ENCODE measurements at regions not wholly inside any gene's neighbourhood (a gene's known extent, or its start where the extent isn't known, plus 50 kb on each side); places are given as distances from the start of the nearest gene placed in this dataset.

DNA sequence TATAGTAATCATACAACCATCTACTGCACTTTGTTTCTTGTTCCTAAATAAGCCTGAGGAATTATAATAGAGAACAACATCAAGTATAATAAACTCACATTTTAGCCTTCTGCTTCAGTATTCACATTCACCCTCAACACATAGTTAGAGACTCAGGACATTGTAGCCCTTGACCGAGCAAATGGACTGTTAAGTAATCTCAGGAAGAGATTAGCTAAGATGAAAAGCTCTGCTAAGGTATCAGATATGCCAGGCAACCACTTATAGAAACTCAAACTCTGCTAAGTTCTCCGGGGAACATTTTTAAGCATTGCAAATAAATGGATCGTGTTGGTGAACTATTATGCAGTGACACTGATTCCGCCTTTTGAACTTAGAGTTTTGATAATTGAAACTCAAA lies 252.0 kb downstream of the DTWD2 start:
- no peak overlapping the region for H3K9ac ChIP-seq (ENCODE audit: extremely low read depth, insufficient read length, low read length)
- H3K79me2 ChIP-seq (ENCODE audit: insufficient read depth, low read length) = no peaks in the 10 kb centered on the region
- no peak for DNase-seq
- no peak overlapping the region for H3K4me3 Mint-ChIP-seq
- H3K27ac Mint-ChIP-seq = no peak overlapping the region
- TF ChIP-seq, protein P1, sequence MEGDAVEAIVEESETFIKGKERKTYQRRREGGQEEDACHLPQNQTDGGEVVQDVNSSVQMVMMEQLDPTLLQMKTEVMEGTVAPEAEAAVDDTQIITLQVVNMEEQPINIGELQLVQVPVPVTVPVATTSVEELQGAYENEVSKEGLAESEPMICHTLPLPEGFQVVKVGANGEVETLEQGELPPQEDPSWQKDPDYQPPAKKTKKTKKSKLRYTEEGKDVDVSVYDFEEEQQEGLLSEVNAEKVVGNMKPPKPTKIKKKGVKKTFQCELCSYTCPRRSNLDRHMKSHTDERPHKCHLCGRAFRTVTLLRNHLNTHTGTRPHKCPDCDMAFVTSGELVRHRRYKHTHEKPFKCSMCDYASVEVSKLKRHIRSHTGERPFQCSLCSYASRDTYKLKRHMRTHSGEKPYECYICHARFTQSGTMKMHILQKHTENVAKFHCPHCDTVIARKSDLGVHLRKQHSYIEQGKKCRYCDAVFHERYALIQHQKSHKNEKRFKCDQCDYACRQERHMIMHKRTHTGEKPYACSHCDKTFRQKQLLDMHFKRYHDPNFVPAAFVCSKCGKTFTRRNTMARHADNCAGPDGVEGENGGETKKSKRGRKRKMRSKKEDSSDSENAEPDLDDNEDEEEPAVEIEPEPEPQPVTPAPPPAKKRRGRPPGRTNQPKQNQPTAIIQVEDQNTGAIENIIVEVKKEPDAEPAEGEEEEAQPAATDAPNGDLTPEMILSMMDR (conservative IDR thresholded peaks at IDR 0.05) = no peak
- H3K23ac ChIP-seq (ENCODE audit: insufficient read length, low read depth, low read length) = no peak overlapping the region
- no peak overlapping the region for H3K14ac ChIP-seq (ENCODE audit: insufficient read depth, low read length)
- no peak overlapping the region for H3K4me2 ChIP-seq (ENCODE audit: insufficient read depth, insufficient read length, low read length)
- H3K23me2 ChIP-seq (ENCODE audit: insufficient read length, low read depth, low read length, poor library complexity, severe bottlenecking) = no peaks in the 10 kb centered on the region
- H3K9me3 Mint-ChIP-seq = peaks cover 12 to 18% of the 10 kb centered on the region in 2 experiments
- H2AK5ac ChIP-seq (ENCODE audit: insufficient read length, low read length) = no peak overlapping the region
- H2BK5ac ChIP-seq (ENCODE audit: insufficient read length, low read length) = no peak overlapping the region
- no peak overlapping the region for H2AFZ ChIP-seq (ENCODE audit: low read length)
- no peak overlapping the region for H2BK12ac ChIP-seq (ENCODE audit: insufficient read length, low read depth, low read length)
- no peak overlapping the region for H2BK20ac ChIP-seq (ENCODE audit: low read depth, low read length, poor library complexity, severe bottlenecking)
- no CpG with 5 or more reads among the region's 4 CpGs for WGBS (ENCODE audit: extremely low coverage, insufficient read length, low lambda C conversion rate)
- H3K4me1 ChIP-seq (ENCODE audit: insufficient read depth, low read length) = no peaks in the 10 kb centered on the region
- H2BK120ac ChIP-seq (ENCODE audit: low read depth, low read length, poor library complexity, severe bottlenecking) = no peak overlapping the region
- H4K8ac ChIP-seq (replicated peaks; ENCODE audit: insufficient read length, low read depth, low read length) = no peak overlapping the region
- H4K5ac ChIP-seq (ENCODE audit: insufficient read length, low read depth, low read length) = no peak overlapping the region
- no peak overlapping the region for H3K27ac ChIP-seq (ENCODE audit: insufficient read length, low read depth, low read length)
- H2BK15ac ChIP-seq (ENCODE audit: low read depth, low read length) = no peak overlapping the region
- H3K36me3 Mint-ChIP-seq (ENCODE audit: insufficient read depth in 1 of 3, low read depth in 3 of 3) = peaks cover 4 to 27% (median 8%) of the 10 kb centered on the region in 3 experiments
- no peak overlapping the region for H3T11ph ChIP-seq (ENCODE audit: low read length)
- H3K4ac ChIP-seq (ENCODE audit: low read depth, low read length) = no peak overlapping the region
- no peak overlapping the region for H3K56ac ChIP-seq (ENCODE audit: insufficient read length, low read depth, low read length)
- no peak overlapping the region for H4K91ac ChIP-seq (ENCODE audit: insufficient read length, low read depth, low read length)
- H3K9me3 ChIP-seq (ENCODE audit: control insufficient read depth, low read depth, low read length) = no peaks in the 10 kb centered on the region
- H4K20me1 ChIP-seq (ENCODE audit: control insufficient read depth, insufficient read depth, insufficient read length) = no peaks in the 10 kb centered on the region
- no peak overlapping the region for H3K18ac ChIP-seq (ENCODE audit: insufficient read length, low read depth, low read length)
- peaks cover 7 to 8% of the 10 kb centered on the region in 2 experiments for H3K4me1 Mint-ChIP-seq
- no peaks in the 10 kb centered on the region for H3K27me3 Mint-ChIP-seq (ENCODE audit: low read depth)
- no peaks in the 10 kb centered on the region for H3K27me3 ChIP-seq (ENCODE audit: insufficient read depth, low read length)
- no peaks in the 10 kb centered on the region for H3K79me1 ChIP-seq (ENCODE audit: insufficient read depth, low read depth, low read length, poor library complexity, severe bottlenecking)
